Brain microvascular endothelial cell (primary cell): ENCODE measurements at regions not wholly inside any gene's neighbourhood (a gene's known extent, or its start where the extent isn't known, plus 50 kb on each side); places are given as distances from the start of the nearest gene placed in this dataset.

Source experiments
- DNase-seq: peaks from one replicate; pipeline ENCODE4 v3.0.0-alpha.2; 2020
- H3K27ac ChIP-seq: fragments of 250-450 bp; sonication (Bioruptor Pico); 2 replicates; pipeline ENCODE4 v1.5.1; 2020; ENCODE audit warnings: mild to moderate bottlenecking, moderate library complexity
- H3K27me3 ChIP-seq: fragments of 250-450 bp; sonication (Bioruptor Pico); replicated peaks from 2 replicates; pipeline ENCODE4 v1.5.1; 2020; ENCODE audit warnings: mild to moderate bottlenecking
- H3K36me3 ChIP-seq: fragments of 250-450 bp; sonication (Bioruptor Pico); replicated peaks from 2 replicates; pipeline ENCODE4 v1.5.1; 2020; ENCODE audit warnings: mild to moderate bottlenecking
- H3K4me3 ChIP-seq: 2 replicates; pipeline ENCODE4 v1.5.1; 2011; ENCODE audit warnings: low read depth, mild to moderate bottlenecking, control low read depth, low read length, moderate library complexity
- CTCF ChIP-seq: IDR thresholded peaks from 2 replicates; pipeline ENCODE4 v1.5.1; 2011; ENCODE audit warnings: low read depth, mild to moderate bottlenecking, moderate library complexity, low read length, control low read depth, inconsistent platforms; ENCODE audit errors: missing control alignments
- in situ Hi-C: cut with HindIII; loops from 2 replicates; pipeline ENCODE4 v1.10.0; 2017; ENCODE audit warnings: low sequenced_read_pairs, low pct_ligation_motif_present

- TF ChIP-seq CTCF: no peak
- in situ Hi-C loops: no loop called here
- H3K36me3 ChIP-seq: no peaks in the 10 kb centered on the region
- H3K27me3 ChIP-seq: no peaks in the 10 kb centered on the region
- DNase-seq: no peak
- no peak overlapping the region for H3K27ac ChIP-seq
- H3K4me3 ChIP-seq: no peak overlapping the region
These were observed 1558.5 kb downstream of the UQCRFS1 start for GRCh38 chr19:27654266-27654990.

- no peak for TF ChIP-seq CTCF
- Histone ChIP-seq H3K36me3 (no peaks in the 10 kb centered on the region), H3K4me3 (no peak overlapping the region), H3K27me3 (no peaks in the 10 kb centered on the region), H3K27ac (no peak overlapping the region)
- in situ Hi-C loops: no loop called here
- no peak for DNase-seq
These were observed 1560.2 kb downstream of the UQCRFS1 start for GRCh38 chr19:27652796-27653195.

- DNase-seq: no peak
- no peak for TF ChIP-seq CTCF
- Histone ChIP-seq H3K27ac (no peak overlapping the region), H3K4me3 (no peak overlapping the region), H3K27me3 (no peaks in the 10 kb centered on the region), H3K36me3 (no peaks in the 10 kb centered on the region)
- in situ Hi-C loops: no loop called here
These were observed 1560.7 kb downstream of the UQCRFS1 start for GRCh38 chr19:27652281-27652680.

- no peak for TF ChIP-seq CTCF
- in situ Hi-C loops: no loop called here
- H3K27me3 ChIP-seq: no peaks in the 10 kb centered on the region
These were observed 1565.5 kb downstream of the UQCRFS1 start for GRCh38 chr19:27647423-27647822.

GRCh38 chr19:27635401-27635800 is 1577.5 kb downstream of the UQCRFS1 start:
- no peak for TF ChIP-seq CTCF
- in situ Hi-C loops: no loop called here

More at GRCh38 chr19:27647423-27647822, 1565.5 kb downstream of the UQCRFS1 start:
- H3K27ac ChIP-seq: no peak overlapping the region
- H3K36me3 ChIP-seq: no peaks in the 10 kb centered on the region
- H3K4me3 ChIP-seq: no peak overlapping the region
- DNase-seq: no peak

GRCh38 chr19:27618006-27618405 is 1594.9 kb downstream of the UQCRFS1 start:
- Histone ChIP-seq H3K27me3 (no peaks in the 10 kb centered on the region), H3K4me3 (no peak overlapping the region), H3K27ac (no peak overlapping the region), H3K36me3 (no peaks in the 10 kb centered on the region)
- in situ Hi-C loops: no loop called here
- no peak for TF ChIP-seq CTCF
- no peak for DNase-seq

More at GRCh38 chr19:27635401-27635800, 1577.5 kb downstream of the UQCRFS1 start:
- Histone ChIP-seq H3K27me3 (no peaks in the 10 kb centered on the region), H3K4me3 (no peak overlapping the region), H3K36me3 (no peaks in the 10 kb centered on the region), H3K27ac (no peak overlapping the region)
- DNase-seq: no peak
